ENCODE measurements at regions not wholly inside any gene's neighbourhood (a gene's known extent, or its start where the extent isn't known, plus 50 kb on each side); places are given as distances from the start of the nearest gene placed in this dataset.

DNA sequence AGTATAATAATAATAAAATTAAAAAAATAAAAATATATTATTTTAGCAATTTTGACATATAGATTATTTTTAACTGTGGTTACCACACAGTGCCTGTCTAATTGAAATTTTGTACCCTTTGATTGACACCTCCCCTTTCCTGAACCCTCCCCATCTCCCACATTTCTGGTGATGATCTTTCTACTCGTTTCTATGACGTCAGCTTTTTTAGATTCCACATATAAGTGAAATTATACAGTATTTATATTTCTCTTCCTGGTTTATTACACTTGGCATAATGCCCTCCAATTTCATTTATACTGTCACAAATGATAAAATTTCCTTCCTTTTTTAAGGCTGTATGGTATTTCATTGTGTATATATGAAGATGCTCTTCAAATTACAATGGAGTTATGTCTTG, 258.1 kb upstream of the PTCHD4 start:
- TF ChIP-seq, protein P1, sequence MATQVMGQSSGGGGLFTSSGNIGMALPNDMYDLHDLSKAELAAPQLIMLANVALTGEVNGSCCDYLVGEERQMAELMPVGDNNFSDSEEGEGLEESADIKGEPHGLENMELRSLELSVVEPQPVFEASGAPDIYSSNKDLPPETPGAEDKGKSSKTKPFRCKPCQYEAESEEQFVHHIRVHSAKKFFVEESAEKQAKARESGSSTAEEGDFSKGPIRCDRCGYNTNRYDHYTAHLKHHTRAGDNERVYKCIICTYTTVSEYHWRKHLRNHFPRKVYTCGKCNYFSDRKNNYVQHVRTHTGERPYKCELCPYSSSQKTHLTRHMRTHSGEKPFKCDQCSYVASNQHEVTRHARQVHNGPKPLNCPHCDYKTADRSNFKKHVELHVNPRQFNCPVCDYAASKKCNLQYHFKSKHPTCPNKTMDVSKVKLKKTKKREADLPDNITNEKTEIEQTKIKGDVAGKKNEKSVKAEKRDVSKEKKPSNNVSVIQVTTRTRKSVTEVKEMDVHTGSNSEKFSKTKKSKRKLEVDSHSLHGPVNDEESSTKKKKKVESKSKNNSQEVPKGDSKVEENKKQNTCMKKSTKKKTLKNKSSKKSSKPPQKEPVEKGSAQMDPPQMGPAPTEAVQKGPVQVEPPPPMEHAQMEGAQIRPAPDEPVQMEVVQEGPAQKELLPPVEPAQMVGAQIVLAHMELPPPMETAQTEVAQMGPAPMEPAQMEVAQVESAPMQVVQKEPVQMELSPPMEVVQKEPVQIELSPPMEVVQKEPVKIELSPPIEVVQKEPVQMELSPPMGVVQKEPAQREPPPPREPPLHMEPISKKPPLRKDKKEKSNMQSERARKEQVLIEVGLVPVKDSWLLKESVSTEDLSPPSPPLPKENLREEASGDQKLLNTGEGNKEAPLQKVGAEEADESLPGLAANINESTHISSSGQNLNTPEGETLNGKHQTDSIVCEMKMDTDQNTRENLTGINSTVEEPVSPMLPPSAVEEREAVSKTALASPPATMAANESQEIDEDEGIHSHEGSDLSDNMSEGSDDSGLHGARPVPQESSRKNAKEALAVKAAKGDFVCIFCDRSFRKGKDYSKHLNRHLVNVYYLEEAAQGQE (IDR thresholded peaks at IDR 0.05), result no peak
- TF ChIP-seq, protein P2, sequence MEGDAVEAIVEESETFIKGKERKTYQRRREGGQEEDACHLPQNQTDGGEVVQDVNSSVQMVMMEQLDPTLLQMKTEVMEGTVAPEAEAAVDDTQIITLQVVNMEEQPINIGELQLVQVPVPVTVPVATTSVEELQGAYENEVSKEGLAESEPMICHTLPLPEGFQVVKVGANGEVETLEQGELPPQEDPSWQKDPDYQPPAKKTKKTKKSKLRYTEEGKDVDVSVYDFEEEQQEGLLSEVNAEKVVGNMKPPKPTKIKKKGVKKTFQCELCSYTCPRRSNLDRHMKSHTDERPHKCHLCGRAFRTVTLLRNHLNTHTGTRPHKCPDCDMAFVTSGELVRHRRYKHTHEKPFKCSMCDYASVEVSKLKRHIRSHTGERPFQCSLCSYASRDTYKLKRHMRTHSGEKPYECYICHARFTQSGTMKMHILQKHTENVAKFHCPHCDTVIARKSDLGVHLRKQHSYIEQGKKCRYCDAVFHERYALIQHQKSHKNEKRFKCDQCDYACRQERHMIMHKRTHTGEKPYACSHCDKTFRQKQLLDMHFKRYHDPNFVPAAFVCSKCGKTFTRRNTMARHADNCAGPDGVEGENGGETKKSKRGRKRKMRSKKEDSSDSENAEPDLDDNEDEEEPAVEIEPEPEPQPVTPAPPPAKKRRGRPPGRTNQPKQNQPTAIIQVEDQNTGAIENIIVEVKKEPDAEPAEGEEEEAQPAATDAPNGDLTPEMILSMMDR (IDR thresholded peaks at IDR 0.05; ENCODE audit: low read depth, low read length, missing input control), result no peak
- TF ChIP-seq JUND (IDR thresholded peaks at IDR 0.05) (no peak), FOXA1 (IDR thresholded peaks at IDR 0.05) (no peak), RAD21 (IDR thresholded peaks at IDR 0.05) (no peak), EGR1 (IDR thresholded peaks at IDR 0.05; ENCODE audit: low read depth in 2 of 2) (no peak)
- TF ChIP-seq, protein P3, sequence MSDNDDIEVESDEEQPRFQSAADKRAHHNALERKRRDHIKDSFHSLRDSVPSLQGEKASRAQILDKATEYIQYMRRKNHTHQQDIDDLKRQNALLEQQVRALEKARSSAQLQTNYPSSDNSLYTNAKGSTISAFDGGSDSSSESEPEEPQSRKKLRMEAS (IDR thresholded peaks at IDR 0.05), result no peak

All from liver (tissue), 3 donors.